ENCODE measurements at regions not wholly inside any gene's neighbourhood (a gene's known extent, or its start where the extent isn't known, plus 50 kb on each side); places are given as distances from the start of the nearest gene placed in this dataset.

DNA sequence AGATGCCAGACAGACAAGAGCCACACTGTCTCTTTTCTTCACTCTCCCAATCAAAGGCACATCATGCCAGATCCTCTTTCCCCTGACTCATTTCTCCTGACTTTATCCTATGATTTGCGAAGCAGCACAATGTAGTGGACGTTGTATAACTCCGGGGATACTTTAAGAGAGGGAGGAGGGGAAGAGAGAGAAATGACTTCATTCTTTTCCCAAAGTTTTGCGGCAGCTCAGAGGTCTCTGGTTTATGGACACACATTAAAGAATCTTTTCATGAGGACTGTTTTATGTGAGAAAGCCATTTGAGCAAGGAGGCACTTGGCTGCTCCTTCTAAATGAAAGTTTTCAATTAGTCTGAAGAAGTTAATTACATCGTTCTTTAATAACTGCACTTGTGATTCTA lies 75.1 kb upstream of the MC3R start:
- 68 to 70% methylated on average over 5 of the region's 5 CpGs for WGBS, 2 donors (ENCODE audit: low coverage in 1 of 2)
- Histone ChIP-seq H3K27me3 (no peaks in the 10 kb centered on the region), H3K4me1 (no peaks in the 10 kb centered on the region), H3K9me3 (no peaks in the 10 kb centered on the region), H3K4me3 (no peak overlapping the region), H3K36me3 (no peaks in the 10 kb centered on the region), H3K27ac (no peak overlapping the region)
- no peak for TF ChIP-seq POLR2AphosphoS5 (IDR thresholded peaks at IDR 0.05)
- TF ChIP-seq POLR2A (IDR thresholded peaks at IDR 0.05), result no peak
- TF ChIP-seq, protein P1, sequence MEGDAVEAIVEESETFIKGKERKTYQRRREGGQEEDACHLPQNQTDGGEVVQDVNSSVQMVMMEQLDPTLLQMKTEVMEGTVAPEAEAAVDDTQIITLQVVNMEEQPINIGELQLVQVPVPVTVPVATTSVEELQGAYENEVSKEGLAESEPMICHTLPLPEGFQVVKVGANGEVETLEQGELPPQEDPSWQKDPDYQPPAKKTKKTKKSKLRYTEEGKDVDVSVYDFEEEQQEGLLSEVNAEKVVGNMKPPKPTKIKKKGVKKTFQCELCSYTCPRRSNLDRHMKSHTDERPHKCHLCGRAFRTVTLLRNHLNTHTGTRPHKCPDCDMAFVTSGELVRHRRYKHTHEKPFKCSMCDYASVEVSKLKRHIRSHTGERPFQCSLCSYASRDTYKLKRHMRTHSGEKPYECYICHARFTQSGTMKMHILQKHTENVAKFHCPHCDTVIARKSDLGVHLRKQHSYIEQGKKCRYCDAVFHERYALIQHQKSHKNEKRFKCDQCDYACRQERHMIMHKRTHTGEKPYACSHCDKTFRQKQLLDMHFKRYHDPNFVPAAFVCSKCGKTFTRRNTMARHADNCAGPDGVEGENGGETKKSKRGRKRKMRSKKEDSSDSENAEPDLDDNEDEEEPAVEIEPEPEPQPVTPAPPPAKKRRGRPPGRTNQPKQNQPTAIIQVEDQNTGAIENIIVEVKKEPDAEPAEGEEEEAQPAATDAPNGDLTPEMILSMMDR (IDR thresholded peaks at IDR 0.05), result no peak
- TF ChIP-seq EP300 (IDR thresholded peaks at IDR 0.05; ENCODE audit: low read depth), result no peak
- DNase-seq, result no peak
- intact Hi-C loops (cut with DNase I; ENCODE audit: low total_unique reads) (no loop called here), in situ Hi-C loops (cut with MboI; ENCODE audit: low pct_ligation_motif_present in 1 of 4, low pct_unique_long_range_greater_than_20kb in 1 of 4, low sequenced_read_pairs in 3 of 4) (loop anchor here in 3 of 4 donors (25.0 kb wide), 1 partner anchor 761 kb away; no protein-coding TSS in a partner anchor)

GRCh38 chr20:56174416-56174815 lies 74.1 kb upstream of the MC3R start:
- in situ Hi-C loops (cut with MboI; ENCODE audit: low pct_ligation_motif_present in 1 of 4, low pct_unique_long_range_greater_than_20kb in 1 of 4, low sequenced_read_pairs in 3 of 4), result loop anchor here in 3 of 4 donors (25.0 kb wide), 1 partner anchor 762 kb away; no protein-coding TSS in a partner anchor
- WGBS, 2 donors (ENCODE audit: low coverage in 1 of 2), result 77% methylated on average over 3 of the region's 3 CpGs; no CpG with 5 or more reads in 1 of the 2 donors
- Histone ChIP-seq H3K36me3 (no peaks in the 10 kb centered on the region), H3K4me3 (no peak overlapping the region), H3K27ac (no peak overlapping the region), H3K27me3 (no peaks in the 10 kb centered on the region), H3K9me3 (no peaks in the 10 kb centered on the region), H3K4me1 (no peaks in the 10 kb centered on the region)
- TF ChIP-seq POLR2A (IDR thresholded peaks at IDR 0.05), result no peak
- no peak for TF ChIP-seq EP300 (IDR thresholded peaks at IDR 0.05; ENCODE audit: low read depth)
- no peak for TF ChIP-seq POLR2AphosphoS5 (IDR thresholded peaks at IDR 0.05)
- TF ChIP-seq, protein P1 (IDR thresholded peaks at IDR 0.05), result no peak
- intact Hi-C loops (cut with DNase I; ENCODE audit: low total_unique reads), result no loop called here
- no peak for DNase-seq

DNA sequence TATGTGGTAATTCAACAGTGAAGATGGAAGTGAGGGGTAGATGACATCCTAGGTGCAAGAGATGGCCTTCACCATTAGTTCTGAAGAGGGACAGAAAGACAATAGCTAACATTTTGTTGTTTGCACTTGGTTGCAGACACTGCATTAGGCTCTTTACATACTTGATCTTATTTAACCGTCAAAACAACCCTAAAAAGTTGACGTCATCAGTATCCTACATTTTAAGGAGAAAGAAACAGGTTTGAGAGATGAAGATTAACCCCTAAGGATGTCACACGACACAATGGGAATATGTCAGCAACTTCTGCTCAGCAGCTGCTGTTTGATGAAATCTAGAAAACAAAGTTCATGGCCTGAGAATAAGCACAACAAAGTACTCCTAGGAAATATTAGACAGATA lies 72.6 kb upstream of the MC3R start:
- no peaks in the 10 kb centered on the region for H3K9me3 ChIP-seq
- H3K36me3 ChIP-seq, result no peaks in the 10 kb centered on the region
- in situ Hi-C loops (cut with MboI; ENCODE audit: low pct_ligation_motif_present in 1 of 4, low pct_unique_long_range_greater_than_20kb in 1 of 4, low sequenced_read_pairs in 3 of 4), result loop anchor here in 1 of 4 donors (25.0 kb wide), 1 partner anchor 111 kb away; no protein-coding TSS in a partner anchor
- TF ChIP-seq POLR2A (IDR thresholded peaks at IDR 0.05) (no peak), POLR2AphosphoS5 (IDR thresholded peaks at IDR 0.05) (no peak), EP300 (IDR thresholded peaks at IDR 0.05; ENCODE audit: low read depth) (no peak)
- TF ChIP-seq, protein P1 (IDR thresholded peaks at IDR 0.05), result no peak
- WGBS, 2 donors (ENCODE audit: low coverage in 1 of 2), result 81 to 94% methylated on average over 3 of the region's 3 CpGs
- H3K4me1 ChIP-seq, result no peaks in the 10 kb centered on the region
- no peak for DNase-seq
- no peak overlapping the region for H3K4me3 ChIP-seq
- no peaks in the 10 kb centered on the region for H3K27me3 ChIP-seq
- intact Hi-C loops (cut with DNase I; ENCODE audit: low total_unique reads), result no loop called here
- H3K27ac ChIP-seq, result no peak overlapping the region

DNA sequence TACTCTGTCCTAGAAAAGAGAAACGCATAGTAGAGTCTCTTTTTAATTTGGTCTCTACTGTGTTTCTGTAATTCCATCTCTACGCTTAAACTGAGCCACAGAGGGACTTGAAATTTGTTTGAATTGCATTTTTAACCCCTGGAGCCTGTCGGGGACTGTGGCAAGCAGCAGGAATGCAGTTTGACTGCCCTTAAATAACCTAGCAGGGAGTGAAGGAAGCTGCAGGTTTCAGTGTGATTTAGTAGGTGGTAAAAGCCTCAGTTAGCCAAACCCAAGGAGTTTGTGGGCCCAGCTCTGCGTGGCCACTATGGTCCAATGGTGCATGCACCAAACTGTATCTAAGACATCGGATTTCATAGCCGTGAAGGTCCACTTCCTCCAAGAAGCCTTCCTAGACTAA lies 70.3 kb upstream of the MC3R start:
- Histone ChIP-seq H3K4me3 (no peak overlapping the region), H3K27me3 (no peaks in the 10 kb centered on the region), H3K36me3 (no peaks in the 10 kb centered on the region), H3K9me3 (no peaks in the 10 kb centered on the region), H3K4me1 (no peaks in the 10 kb centered on the region), H3K27ac (no peak overlapping the region)
- intact Hi-C loops (cut with DNase I; ENCODE audit: low total_unique reads) (no loop called here), in situ Hi-C loops (cut with MboI; ENCODE audit: low pct_ligation_motif_present in 1 of 4, low pct_unique_long_range_greater_than_20kb in 1 of 4, low sequenced_read_pairs in 3 of 4) (loop anchor here in 1 of 4 donors (25.0 kb wide), 1 partner anchor 109 kb away; no protein-coding TSS in a partner anchor)
- TF ChIP-seq POLR2A (IDR thresholded peaks at IDR 0.05) (no peak), POLR2AphosphoS5 (IDR thresholded peaks at IDR 0.05) (no peak)
- TF ChIP-seq, protein P1 (IDR thresholded peaks at IDR 0.05), result no peak
- no peak for DNase-seq
- WGBS, 2 donors (ENCODE audit: low coverage in 1 of 2), result 72 to 81% methylated on average over 5 to 6 of the region's 6 CpGs

All from transverse colon (tissue), 4 donors.